ENCODE measurements at regions not wholly inside any gene's neighbourhood (a gene's known extent, or its start where the extent isn't known, plus 50 kb on each side); places are given as distances from the start of the nearest gene placed in this dataset.

- no peak for DNase-seq
These were observed 87.4 kb upstream of the ARHGEF3 start for GRCh38 chr3:56889131-56889530.

- DNase-seq, result no peak
These were observed 85.8 kb upstream of the ARHGEF3 start for GRCh38 chr3:56887402-56888025.

- DNase-seq, result no peak
These were observed 84.6 kb upstream of the ARHGEF3 start for GRCh38 chr3:56886314-56886713.

GRCh38 chr3:56885879-56886278, 84.1 kb upstream of the ARHGEF3 start:
- DNase-seq, result no peak

GRCh38 chr3:56885453-56885852, 83.7 kb upstream of the ARHGEF3 start:
- no peak for DNase-seq

GRCh38 chr3:56884387-56884786, 82.6 kb upstream of the ARHGEF3 start:
- no peak for DNase-seq

GRCh38 chr3:56883828-56884227, 82.1 kb upstream of the ARHGEF3 start:
- DNase-seq, result no peak

GRCh38 chr3:56882896-56883295, 81.1 kb upstream of the ARHGEF3 start:
- no peak for DNase-seq

- no peak for DNase-seq
These were observed 80.1 kb upstream of the ARHGEF3 start for GRCh38 chr3:56881841-56882240.

- DNase-seq, result peak; percentile 88
These were observed 79.2 kb upstream of the ARHGEF3 start for GRCh38 chr3:56880720-56881575.

GRCh38 chr3:56879436-56880215, 77.9 kb upstream of the ARHGEF3 start:
- no peak for DNase-seq

GRCh38 chr3:56878074-56878473, 76.3 kb upstream of the ARHGEF3 start:
- no peak for DNase-seq

GRCh38 chr3:56876916-56877315, 75.2 kb upstream of the ARHGEF3 start:
- DNase-seq, result no peak

GRCh38 chr3:56874269-56874668, 72.5 kb upstream of the ARHGEF3 start:
- DNase-seq, result no peak

GRCh38 chr3:56870436-56870835, 68.7 kb upstream of the ARHGEF3 start:
- DNase-seq, result no peak

GRCh38 chr3:56869157-56869889, 67.6 kb upstream of the ARHGEF3 start:
- no peak for DNase-seq

- no peak for DNase-seq
These were observed 67.0 kb upstream of the ARHGEF3 start for GRCh38 chr3:56868706-56869105.

GRCh38 chr3:56867671-56868070, 65.9 kb upstream of the ARHGEF3 start:
- DNase-seq, result no peak

GRCh38 chr3:56864918-56865524, 63.3 kb upstream of the ARHGEF3 start:
- no peak for DNase-seq

GRCh38 chr3:56864090-56864489, 62.3 kb upstream of the ARHGEF3 start:
- no peak for DNase-seq

GRCh38 chr3:56862352-56863062, 60.8 kb upstream of the ARHGEF3 start:
- no peak for DNase-seq

- DNase-seq, result no peak
These were observed 59.8 kb upstream of the ARHGEF3 start for GRCh38 chr3:56861511-56861910.
